ENCODE measurements at regions not wholly inside any gene's neighbourhood (a gene's known extent, or its start where the extent isn't known, plus 50 kb on each side); places are given as distances from the start of the nearest gene placed in this dataset.
"Not testable (repeated sequence)": the region's sequence is repeated elsewhere in the genome, so short reads cannot be mapped to it uniquely, and the experiment has no call there.

DNA sequence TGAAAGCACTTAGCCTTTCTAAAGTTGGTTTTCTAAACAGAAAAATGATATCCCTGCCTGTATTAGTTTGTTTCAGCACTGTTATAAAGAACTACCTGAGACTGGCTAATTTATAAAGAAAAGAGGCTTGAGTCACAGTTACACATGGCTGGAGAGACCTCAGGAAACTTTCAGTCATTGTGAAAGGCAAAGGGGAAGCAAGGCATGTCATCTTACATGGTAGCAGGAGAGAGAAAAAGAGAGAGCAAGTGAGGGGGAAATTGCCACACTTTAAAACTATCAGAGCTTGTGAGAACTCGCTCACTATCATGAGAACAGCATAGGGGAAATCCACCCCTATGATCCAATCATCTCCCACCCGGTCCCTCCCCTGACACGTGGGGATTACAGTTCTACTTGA lies 64.9 kb downstream of the FAM170A start:
- Mint-ChIP-seq H3K27me3 (no peaks in the 10 kb centered on the region), H3K4me3 (no peak overlapping the region), H3K36me3 (ENCODE audit: low read depth) (no peaks in the 10 kb centered on the region), H3K4me1 (no peaks in the 10 kb centered on the region), H3K27ac (no peak overlapping the region)
- no peaks in the 10 kb centered on the region for H3K9me3 ChIP-seq (ENCODE audit: control insufficient read depth, low read length, poor library complexity, severe bottlenecking)
- DNase-seq (no peak), ATAC-seq (no peak)

DNA sequence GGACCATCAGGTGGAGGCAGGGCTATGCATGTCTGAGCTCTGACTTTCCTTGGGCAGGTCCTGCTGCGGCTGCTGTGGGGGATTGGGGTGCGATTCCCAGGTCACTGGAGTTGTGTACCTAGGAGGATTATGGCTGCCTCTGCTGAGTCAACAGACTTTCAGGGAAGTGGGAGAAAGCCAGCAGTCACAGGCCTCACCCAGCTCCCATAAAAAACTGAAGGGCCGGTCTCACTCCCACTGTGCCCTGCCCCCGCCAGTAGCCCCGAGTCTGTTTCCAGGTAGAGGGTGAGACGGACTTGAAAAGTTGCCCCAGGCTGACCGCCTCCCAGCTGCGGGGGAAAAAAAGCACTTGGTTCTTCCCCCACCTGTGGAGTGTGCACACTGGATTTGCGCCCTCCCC lies 76.7 kb downstream of the FAM170A start:
- H3K9me3 ChIP-seq (ENCODE audit: control insufficient read depth, low read length, poor library complexity, severe bottlenecking): no peaks in the 10 kb centered on the region
- Mint-ChIP-seq H3K4me1 (no peaks in the 10 kb centered on the region), H3K27ac (no peak overlapping the region), H3K4me3 (no peak overlapping the region), H3K36me3 (ENCODE audit: low read depth) (no peaks in the 10 kb centered on the region), H3K27me3 (peaks cover 17% of the 10 kb centered on the region)
- DNase-seq (no peak), ATAC-seq (no peak)

DNA sequence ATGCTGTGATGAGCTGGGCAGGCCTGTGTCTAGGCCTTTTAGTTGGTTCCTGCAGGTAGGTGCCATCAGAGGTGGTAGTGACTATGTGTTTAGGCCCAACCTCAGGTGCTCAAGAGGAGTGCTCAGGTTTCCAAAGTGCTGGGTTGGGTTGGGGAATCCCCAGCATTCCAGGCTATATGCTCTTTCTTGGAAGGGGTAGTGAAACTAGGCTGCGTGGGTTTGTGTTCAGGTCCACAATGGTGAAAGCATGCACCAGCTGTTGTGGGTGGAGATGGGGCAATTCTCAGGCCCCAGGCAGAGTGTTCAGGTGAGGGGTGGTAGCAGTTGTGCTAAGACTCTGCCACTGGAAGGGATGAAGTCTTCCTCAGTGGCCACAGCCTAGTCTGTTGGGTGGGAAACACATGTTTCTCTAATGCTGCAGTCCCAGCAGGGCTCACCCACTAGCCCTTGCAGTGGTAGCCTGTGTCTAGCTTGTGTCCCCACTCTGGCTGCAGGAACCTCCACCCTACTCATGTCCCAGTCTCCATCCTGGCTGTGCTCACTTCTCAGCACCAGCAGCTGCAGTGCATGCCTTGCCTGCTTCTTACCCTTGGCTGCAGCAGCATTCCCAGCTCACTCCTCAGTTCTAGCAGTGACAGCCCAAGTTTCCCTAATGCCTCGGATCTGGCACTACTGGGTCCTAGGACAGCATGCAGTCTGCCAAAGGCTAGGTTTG lies 78.9 kb downstream of the FAM170A start:
- no peak overlapping the region for H3K4me3 Mint-ChIP-seq
- H3K4me1 Mint-ChIP-seq: no peaks in the 10 kb centered on the region
- H3K27me3 Mint-ChIP-seq: peaks cover 19% of the 10 kb centered on the region
- H3K27ac Mint-ChIP-seq: no peak overlapping the region
- no peaks in the 10 kb centered on the region for H3K9me3 ChIP-seq (ENCODE audit: control insufficient read depth, low read length, poor library complexity, severe bottlenecking)
- ATAC-seq (no peak), DNase-seq (no peak)
- H3K36me3 Mint-ChIP-seq (ENCODE audit: low read depth): no peaks in the 10 kb centered on the region

DNA sequence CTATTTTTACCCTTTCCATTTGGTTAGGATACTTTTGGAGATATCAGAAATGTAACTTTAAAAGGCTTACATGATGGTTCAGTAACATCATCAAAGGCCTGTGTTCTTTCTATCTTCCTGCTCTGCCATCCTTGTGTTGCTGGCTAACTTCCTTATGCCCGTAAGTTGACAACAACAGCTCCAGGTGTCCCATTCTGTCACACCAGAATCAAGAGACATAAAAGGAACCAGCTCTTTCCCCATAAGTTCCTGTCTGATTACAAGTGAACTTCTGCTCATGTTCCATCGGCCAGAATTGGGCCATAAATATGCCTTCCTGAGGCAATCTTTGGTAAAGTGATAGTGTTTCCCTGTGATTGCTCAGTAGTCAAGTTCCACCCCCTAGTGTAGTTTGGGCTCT lies 92.4 kb downstream of the FAM170A start:
- ATAC-seq: no peak
- no peak overlapping the region for H3K4me3 Mint-ChIP-seq

DNA sequence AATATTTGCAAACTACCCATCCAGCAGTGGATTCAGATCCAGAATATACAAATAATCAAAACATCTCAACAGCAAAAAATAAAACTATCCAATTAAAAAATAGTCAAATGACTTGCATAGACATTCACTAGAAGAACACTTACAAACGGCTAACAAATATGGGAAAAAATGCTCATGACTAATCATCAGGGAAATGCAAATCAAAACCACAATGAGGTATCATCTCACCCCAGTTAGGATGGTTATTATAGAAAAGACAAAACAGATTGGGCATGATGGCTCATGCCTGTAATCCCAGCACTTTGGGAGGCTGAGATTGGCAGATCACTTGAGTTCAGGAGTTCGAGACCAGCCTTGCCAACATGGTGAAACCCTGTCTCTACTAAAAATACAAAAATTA lies 95.9 kb downstream of the FAM170A start:
- ATAC-seq; H3K9me3 ChIP-seq (ENCODE audit: control insufficient read depth, low read length, poor library complexity, severe bottlenecking); H3K27me3 Mint-ChIP-seq; DNase-seq; H3K27ac Mint-ChIP-seq; H3K4me1 Mint-ChIP-seq; H3K36me3 Mint-ChIP-seq (ENCODE audit: low read depth); H3K4me3 Mint-ChIP-seq: not testable (repeated sequence)

More for the DNA sequence above, 92.4 kb downstream of the FAM170A start:
- no peaks in the 10 kb centered on the region for H3K36me3 Mint-ChIP-seq (ENCODE audit: low read depth)
- no peak for DNase-seq
- H3K27me3 Mint-ChIP-seq: no peaks in the 10 kb centered on the region
- no peaks in the 10 kb centered on the region for H3K9me3 ChIP-seq (ENCODE audit: control insufficient read depth, low read length, poor library complexity, severe bottlenecking)
- H3K4me1 Mint-ChIP-seq: no peaks in the 10 kb centered on the region
- no peak overlapping the region for H3K27ac Mint-ChIP-seq

DNA sequence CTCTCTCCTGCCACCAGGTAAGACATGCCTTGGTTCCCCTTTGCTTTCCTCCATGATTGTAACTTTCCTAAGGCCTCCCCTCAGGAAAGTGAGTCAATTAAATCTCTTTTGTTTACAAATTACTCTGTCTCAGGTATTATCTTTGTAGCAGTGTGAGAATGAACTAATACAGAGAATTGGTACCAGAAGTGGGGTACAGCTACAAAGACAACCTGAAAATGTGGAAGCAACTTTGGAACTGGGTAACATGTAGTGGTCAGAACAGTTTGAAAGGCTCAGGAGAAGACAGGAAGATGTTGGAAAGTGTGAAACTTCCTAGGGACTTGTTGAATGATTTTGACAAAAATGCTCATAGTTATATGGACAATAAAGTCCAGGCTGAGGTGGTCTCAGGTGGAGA lies 97.2 kb downstream of the FAM170A start:
- H3K9me3 ChIP-seq (ENCODE audit: control insufficient read depth, low read length, poor library complexity, severe bottlenecking): no peaks in the 10 kb centered on the region
- Mint-ChIP-seq H3K4me3 (no peak overlapping the region), H3K36me3 (ENCODE audit: low read depth) (no peaks in the 10 kb centered on the region), H3K27me3 (no peaks in the 10 kb centered on the region), H3K4me1 (no peaks in the 10 kb centered on the region), H3K27ac (no peak overlapping the region)
- no peak for ATAC-seq
- no peak for DNase-seq

DNA sequence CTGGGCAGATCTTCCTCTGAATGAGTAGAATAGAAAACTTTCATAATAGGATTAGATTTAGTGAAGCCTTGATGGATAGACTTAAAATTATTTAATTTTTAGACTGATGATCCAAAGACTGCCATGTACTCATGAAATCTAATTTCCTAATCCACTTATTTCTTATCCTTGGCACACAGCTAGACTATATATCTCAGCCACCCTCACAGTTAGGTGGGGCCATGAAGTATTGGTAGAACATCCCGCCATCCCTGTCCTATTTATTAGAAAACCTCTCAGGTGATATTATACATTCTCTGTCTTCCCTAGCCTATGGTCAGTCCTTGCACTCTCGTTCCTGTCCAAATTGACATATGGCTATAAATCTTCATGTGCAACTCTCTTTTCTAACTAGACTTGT lies 110.9 kb downstream of the FAM170A start:
- H3K9me3 ChIP-seq (ENCODE audit: control insufficient read depth, low read length, poor library complexity, severe bottlenecking): no peaks in the 10 kb centered on the region
- H3K36me3 Mint-ChIP-seq (ENCODE audit: low read depth): no peaks in the 10 kb centered on the region
- DNase-seq: no peak
- no peaks in the 10 kb centered on the region for H3K4me1 Mint-ChIP-seq
- no peak overlapping the region for H3K4me3 Mint-ChIP-seq
- peaks cover 13% of the 10 kb centered on the region for H3K27me3 Mint-ChIP-seq
- H3K27ac Mint-ChIP-seq: no peak overlapping the region
- no peak for ATAC-seq

DNA sequence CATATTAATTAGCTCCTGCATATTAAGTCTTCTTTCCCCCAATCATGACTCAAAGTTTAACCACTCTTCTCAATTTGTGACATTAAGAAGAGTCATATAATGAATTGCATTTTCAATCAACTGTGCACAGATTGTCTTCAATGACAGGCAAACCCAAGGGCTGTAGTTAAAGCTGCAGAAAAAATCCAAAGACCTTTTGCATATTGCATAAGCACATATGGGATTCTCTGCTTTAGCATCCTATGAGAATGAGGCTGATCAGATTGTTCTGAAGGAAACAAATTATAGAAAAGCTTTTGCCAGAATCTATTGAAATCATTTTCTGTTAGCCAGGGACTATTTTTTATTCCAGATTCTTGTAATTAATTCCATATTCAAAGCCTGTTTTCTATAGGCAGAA lies 112.3 kb downstream of the FAM170A start:
- H3K9me3 ChIP-seq (ENCODE audit: control insufficient read depth, low read length, poor library complexity, severe bottlenecking): no peaks in the 10 kb centered on the region
- DNase-seq: no peak
- Mint-ChIP-seq H3K4me1 (no peaks in the 10 kb centered on the region), H3K27me3 (peaks cover 11% of the 10 kb centered on the region), H3K27ac (no peak overlapping the region), H3K4me3 (no peak overlapping the region), H3K36me3 (ENCODE audit: low read depth) (no peaks in the 10 kb centered on the region)
- no peak for ATAC-seq

DNA sequence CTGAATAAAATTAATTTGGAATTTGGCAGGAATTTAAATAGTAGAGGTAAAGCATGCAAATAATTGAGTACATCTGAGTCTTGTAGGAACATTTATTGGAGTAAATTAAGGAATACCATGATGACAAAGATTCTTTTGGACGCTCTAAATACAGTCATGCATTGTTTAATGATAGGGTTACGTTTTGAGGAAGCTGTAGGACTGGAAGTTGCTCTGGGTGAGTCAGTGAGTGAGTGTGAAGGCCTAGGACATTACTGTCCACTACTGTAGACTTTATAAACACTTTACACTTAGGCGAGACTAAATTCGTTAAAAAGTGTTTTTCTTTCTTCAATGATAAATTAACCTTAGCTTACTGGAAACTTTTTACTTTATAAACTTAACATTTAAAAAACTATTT lies 113.0 kb downstream of the FAM170A start:
- Mint-ChIP-seq H3K27ac (no peak overlapping the region), H3K4me3 (no peak overlapping the region), H3K27me3 (peaks cover 11% of the 10 kb centered on the region), H3K36me3 (ENCODE audit: low read depth) (no peaks in the 10 kb centered on the region), H3K4me1 (no peaks in the 10 kb centered on the region)
- H3K9me3 ChIP-seq (ENCODE audit: control insufficient read depth, low read length, poor library complexity, severe bottlenecking): no peaks in the 10 kb centered on the region
- no peak for DNase-seq
- no peak for ATAC-seq

DNA sequence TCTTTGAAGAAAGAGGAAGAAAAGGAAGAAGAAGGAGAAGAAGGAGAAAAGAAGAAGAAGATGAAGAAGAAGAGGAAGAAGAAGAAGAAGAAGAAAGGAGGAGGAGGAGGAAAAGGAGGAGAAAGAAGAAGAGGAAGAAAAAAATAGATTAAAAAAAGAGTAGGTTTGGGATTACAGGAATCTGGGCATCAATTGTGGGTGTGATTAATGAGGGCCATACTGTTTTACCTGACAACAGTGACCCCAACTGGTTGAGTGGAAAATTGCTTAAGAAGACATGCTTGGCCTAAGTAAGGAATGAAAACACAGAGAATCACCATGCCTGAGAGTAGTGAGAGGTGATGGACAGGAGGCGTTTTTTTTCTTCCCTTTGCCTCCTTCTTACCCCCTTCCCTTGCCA lies 114.6 kb downstream of the FAM170A start:
- H3K27me3 Mint-ChIP-seq: peaks cover 11% of the 10 kb centered on the region
- no peaks in the 10 kb centered on the region for H3K4me1 Mint-ChIP-seq
- no peak overlapping the region for H3K4me3 Mint-ChIP-seq
- ATAC-seq (peak; percentile 51), DNase-seq (no peak)
- H3K36me3 Mint-ChIP-seq (ENCODE audit: low read depth): no peaks in the 10 kb centered on the region
- H3K27ac Mint-ChIP-seq: no peak overlapping the region
- no peaks in the 10 kb centered on the region for H3K9me3 ChIP-seq (ENCODE audit: control insufficient read depth, low read length, poor library complexity, severe bottlenecking)

DNA sequence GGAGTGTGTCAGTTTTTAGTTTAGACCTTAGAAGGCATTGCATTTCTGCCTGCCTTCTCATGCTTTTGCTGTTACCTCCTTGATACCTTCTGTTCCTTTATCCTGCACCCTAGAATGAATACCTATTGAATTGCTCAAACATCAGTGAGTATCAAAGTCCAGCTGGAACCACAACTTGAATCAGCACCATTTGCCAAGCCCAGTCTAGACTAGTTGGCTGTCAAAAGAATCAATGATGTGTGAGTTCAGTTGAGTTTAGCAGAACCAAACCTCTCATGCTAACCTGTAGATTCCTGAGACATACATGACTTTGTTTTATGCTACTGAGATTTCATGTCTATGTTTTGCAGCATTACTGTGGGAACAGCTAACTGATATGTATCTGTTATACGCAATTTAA lies 116.6 kb downstream of the FAM170A start:
- no peak overlapping the region for H3K4me3 Mint-ChIP-seq
- DNase-seq (no peak), ATAC-seq (no peak)
- H3K4me1 Mint-ChIP-seq: no peaks in the 10 kb centered on the region
- no peaks in the 10 kb centered on the region for H3K9me3 ChIP-seq (ENCODE audit: control insufficient read depth, low read length, poor library complexity, severe bottlenecking)
- peaks cover 9% of the 10 kb centered on the region for H3K27me3 Mint-ChIP-seq
- peaks cover 2% of the 10 kb centered on the region for H3K36me3 Mint-ChIP-seq (ENCODE audit: low read depth)
- no peak overlapping the region for H3K27ac Mint-ChIP-seq

DNA sequence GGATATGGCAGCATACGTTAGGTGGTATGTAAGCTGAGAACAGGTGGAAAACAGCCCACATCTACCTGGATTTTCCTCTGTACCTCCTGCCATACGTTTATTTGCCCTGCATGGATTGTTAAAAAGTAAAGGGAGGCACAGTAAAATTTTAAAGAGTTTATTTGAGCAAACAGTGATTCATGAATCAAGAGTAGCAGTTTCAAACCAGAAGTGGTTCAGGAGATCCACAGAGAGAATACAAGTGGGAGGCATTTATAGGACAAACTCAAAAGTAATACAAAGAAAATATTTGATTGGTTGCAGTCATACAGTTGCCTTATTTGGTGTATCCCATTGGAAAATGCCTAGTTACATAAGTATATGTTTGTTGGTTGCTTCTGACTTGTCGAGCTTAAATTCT lies 117.6 kb downstream of the FAM170A start:
- Mint-ChIP-seq H3K27me3 (peaks cover 9% of the 10 kb centered on the region), H3K4me1 (no peaks in the 10 kb centered on the region), H3K4me3 (no peak overlapping the region), H3K27ac (no peak overlapping the region), H3K36me3 (ENCODE audit: low read depth) (peaks cover 2% of the 10 kb centered on the region)
- ATAC-seq (no peak), DNase-seq (no peak)
- H3K9me3 ChIP-seq (ENCODE audit: control insufficient read depth, low read length, poor library complexity, severe bottlenecking): no peaks in the 10 kb centered on the region

DNA sequence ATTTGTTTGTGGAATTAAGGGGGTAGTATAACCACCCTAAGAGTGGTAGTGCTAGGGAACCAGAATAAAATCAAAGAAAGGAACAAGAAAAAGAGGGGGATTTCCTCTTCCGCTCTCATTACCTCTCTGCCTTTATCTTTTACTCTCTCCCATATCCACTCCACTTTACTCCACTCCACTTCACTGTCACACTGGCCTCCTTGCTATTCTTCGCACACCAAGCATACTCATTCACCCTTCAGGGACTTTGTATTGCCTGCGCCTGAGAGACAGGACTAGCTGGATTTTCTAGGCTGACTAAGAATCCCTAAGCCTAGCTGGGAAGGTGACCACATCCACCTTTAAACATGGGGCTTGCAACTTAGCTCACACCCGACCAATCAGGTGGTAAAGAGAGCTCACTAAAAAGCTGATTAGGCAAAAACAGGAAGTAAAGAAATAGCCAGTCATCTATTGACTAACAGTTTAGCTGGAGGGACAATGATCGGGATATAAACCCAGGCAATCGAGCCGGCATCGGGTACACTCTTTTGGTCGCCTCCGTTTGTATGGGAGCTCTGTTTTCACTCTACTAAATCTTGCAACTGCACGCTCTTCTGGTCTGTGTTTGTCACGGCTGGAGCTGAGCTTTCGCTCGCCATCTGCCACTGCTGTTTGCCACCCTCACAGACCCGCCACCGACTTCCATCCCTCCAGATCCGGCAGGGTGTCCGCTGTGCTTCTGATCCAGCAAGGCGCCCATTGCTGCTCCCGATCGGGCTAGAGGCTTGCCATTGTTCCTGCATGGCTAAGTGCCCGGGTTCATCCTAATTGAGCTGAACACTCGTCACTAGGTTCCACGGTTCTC lies 121.8 kb downstream of the FAM170A start:
- no peak for ATAC-seq
- Mint-ChIP-seq H3K27me3 (peaks cover 26% of the 10 kb centered on the region), H3K4me3 (no peak overlapping the region)

DNA sequence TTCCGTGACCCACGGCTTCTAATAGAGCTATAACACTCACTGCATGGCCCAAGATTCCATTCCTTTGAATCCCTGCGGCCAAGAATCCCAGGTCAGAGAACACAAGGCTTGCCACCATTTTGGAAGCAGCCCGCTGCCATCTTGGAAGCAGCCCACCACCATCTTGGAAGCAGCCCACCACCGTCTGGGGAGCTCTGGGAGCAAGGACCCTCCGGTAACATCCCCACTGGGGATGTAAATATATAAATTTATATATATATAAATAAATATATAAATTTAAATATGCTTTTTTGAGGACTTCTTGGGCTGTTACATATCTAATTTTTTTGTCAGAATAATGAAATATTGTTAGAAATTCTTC lies 122.4 kb downstream of the FAM170A start:
- Mint-ChIP-seq H3K36me3 (ENCODE audit: low read depth) (peaks cover 2% of the 10 kb centered on the region), H3K27ac (no peak overlapping the region), H3K4me1 (no peaks in the 10 kb centered on the region), H3K27me3 (peaks cover 26% of the 10 kb centered on the region), H3K4me3 (no peak overlapping the region)
- DNase-seq (no peak), ATAC-seq (no peak)
- H3K9me3 ChIP-seq (ENCODE audit: control insufficient read depth, low read length, poor library complexity, severe bottlenecking): no peaks in the 10 kb centered on the region

More for the DNA sequence above, 121.8 kb downstream of the FAM170A start:
- DNase-seq: no peak
- peaks cover 2% of the 10 kb centered on the region for H3K36me3 Mint-ChIP-seq (ENCODE audit: low read depth)
- H3K4me1 Mint-ChIP-seq: no peaks in the 10 kb centered on the region
- no peak overlapping the region for H3K27ac Mint-ChIP-seq
- no peaks in the 10 kb centered on the region for H3K9me3 ChIP-seq (ENCODE audit: control insufficient read depth, low read length, poor library complexity, severe bottlenecking)

Measured in T-helper 17 cell (primary cell).